Left ventricle myocardium superior (tissue), 1 donor: ENCODE measurements at regions not wholly inside any gene's neighbourhood (a gene's known extent, or its start where the extent isn't known, plus 50 kb on each side); places are given as distances from the start of the nearest gene placed in this dataset.
"Not testable (repeated sequence)": the region's sequence is repeated elsewhere in the genome, so short reads cannot be mapped to it uniquely, and the experiment has no call there.

Source experiments
- ATAC-seq: fragments of 200-7000 bp; cut with Tn5 transposase; one replicate; pipeline ENCODE4 v1.9.1; 2020; ENCODE audit warnings: mild to moderate bottlenecking, moderate library complexity
- DNase-seq: peaks from one replicate; pipeline ENCODE4 v3.0.0-alpha.2; 2020
- intact Hi-C: fragments of 100-400 bp; cut with micrococcal nuclease; formaldehyde crosslinking; loops from one replicate; pipeline ENCODE4 v1.11.0; 2022
- donor health status: DM: no; HTN: yes; CAD: no; lungs with severe emphysema.

DNA sequence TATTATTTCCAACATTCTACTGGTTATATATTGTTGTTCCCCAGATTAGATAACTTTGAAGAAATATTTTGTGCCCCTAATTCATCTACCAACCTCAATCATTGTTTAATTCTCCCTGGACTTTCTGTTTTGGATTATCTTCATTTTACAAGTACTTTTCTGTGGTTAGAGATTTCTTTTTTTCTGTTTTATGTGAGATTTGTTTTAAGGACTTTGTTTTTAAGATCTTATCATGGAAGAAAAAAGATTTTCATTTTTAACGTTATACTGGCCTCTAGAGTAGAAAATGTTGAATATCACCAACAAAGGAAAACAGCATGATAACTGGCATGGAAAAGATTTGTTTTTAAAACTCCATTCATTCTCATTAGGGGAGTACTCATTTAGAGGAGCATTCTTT is 210.9 kb upstream of the KCNMB2 start:
- intact Hi-C loops, result loop anchor here (10.0 kb wide), 2 partner anchors 951 to 1271 kb away; no protein-coding TSS in a partner anchor
- no peak for DNase-seq
- no peak for ATAC-seq

DNA sequence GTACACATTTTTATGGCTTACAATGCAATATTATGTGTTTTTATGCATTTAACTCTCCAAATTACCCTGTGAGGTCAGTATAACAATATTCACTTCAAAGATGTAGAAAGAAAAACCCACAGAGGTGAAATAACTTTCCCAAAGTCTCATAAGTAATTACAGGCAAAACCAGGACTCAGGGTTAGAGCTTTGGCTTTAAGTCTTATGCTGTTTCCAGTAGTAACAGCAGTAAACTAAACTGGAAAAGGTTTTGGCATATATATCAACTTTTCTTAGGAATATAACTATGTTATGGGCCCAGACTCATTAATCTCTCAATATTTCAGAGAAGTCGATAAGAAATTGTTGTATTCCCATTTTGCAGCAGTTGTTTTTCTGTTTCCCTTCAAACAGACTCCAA is 206.3 kb upstream of the KCNMB2 start:
- DNase-seq (no peak), ATAC-seq (no peak)
- intact Hi-C loops, result loop anchor here (10.0 kb wide), 2 partner anchors 955 to 1275 kb away; no protein-coding TSS in a partner anchor

DNA sequence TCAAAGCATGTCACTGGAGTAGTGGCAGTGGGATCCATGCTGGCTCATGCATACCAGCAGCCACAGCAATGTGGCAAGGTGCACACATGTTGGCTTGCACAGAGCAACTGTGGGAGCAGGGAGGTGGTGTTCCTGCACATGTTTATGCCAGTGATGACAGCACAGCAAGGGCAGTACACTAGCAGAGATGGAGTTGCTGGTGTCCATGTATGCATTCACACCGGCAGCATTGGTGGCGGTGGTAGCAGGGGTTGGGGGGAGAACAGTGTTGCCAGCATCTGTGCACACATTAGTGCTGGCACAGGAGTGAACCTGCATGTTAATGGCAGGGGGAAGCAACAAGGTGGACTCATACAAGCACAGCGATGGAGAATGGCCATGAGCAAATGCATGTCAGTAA is 202.0 kb upstream of the KCNMB2 start:
- ATAC-seq (no peak), DNase-seq (no peak)
- intact Hi-C loops, result no loop called here

DNA sequence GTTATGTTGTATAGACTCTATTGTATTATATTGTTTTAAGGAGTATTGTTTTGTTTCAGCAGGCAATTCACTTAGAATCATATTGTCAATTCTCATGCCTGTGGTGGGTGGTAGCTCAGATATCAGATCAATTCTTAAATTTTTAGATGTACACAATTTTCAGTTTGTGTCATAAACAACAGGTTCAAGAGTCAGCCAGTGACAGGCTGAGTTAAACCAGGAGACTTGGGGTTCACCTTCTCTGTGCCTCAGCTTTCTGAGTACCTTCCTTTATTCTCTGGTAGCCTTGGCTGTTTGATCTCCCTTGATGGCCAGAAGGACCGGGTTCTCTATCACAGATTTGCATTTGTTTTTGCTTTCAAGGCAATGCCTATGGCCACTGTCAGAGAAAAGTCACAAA is 199.9 kb upstream of the KCNMB2 start:
- no peak for DNase-seq
- intact Hi-C loops, result no loop called here
- ATAC-seq, result no peak

DNA sequence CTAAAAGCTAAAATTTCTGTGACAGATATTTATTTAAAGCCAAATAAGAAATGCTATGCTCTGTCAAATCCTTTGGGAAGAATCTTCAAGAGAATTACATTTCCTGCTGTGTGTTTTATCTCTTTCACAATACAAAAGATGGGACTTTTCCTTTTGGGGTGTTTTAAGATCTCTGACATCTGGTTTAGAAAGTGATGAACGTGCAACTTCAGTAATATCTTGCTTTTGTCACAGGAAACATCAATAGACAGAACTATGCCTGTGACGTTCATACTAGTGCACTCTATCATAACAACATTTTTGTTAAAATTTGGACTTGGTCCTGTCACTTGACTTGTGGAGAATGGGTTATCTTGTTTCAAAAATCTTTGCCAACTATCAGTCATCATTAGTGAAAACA is 195.7 kb upstream of the KCNMB2 start:
- DNase-seq (no peak), ATAC-seq (no peak)
- intact Hi-C loops, result no loop called here

DNA sequence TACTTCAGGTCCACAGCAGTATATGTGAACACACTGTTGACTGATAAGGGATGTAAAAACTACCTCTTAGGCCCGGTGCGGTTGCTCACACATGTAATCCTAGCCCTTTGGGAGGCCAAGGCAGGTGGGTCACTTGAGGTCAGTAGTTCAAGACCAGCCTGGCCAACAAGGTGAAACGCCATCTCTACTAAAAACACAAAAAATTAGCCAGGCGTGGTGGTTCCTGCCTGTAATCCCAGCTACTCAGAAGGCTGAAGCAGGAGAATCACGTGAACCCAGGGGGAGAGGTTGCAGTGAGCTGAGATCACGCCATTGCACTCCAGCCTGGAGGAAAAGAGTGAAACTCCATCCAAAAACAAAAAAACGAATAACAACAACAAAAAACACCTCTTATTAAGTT is 194.6 kb upstream of the KCNMB2 start:
- ATAC-seq, result no peak
- intact Hi-C loops, result no loop called here
- no peak for DNase-seq

DNA sequence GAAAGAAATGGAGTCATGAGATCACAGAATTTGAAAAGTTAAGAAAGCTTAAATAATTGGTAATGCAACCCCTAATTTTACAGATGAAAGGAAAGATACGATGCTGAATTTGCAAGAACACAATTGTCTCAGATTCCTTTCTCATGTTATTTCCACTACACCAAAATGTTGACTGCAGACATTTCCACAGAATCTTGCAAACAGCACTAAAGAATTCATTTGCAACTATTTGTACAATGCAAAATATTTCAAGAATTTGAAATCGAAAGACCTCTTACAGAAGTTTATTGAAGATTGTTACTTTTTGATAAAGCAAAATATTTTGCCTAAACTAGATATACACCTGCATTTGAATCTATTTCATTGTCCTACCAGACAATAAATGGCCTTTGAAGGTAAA is 194.1 kb upstream of the KCNMB2 start:
- intact Hi-C loops, result no loop called here
- ATAC-seq (no peak), DNase-seq (no peak)

DNA sequence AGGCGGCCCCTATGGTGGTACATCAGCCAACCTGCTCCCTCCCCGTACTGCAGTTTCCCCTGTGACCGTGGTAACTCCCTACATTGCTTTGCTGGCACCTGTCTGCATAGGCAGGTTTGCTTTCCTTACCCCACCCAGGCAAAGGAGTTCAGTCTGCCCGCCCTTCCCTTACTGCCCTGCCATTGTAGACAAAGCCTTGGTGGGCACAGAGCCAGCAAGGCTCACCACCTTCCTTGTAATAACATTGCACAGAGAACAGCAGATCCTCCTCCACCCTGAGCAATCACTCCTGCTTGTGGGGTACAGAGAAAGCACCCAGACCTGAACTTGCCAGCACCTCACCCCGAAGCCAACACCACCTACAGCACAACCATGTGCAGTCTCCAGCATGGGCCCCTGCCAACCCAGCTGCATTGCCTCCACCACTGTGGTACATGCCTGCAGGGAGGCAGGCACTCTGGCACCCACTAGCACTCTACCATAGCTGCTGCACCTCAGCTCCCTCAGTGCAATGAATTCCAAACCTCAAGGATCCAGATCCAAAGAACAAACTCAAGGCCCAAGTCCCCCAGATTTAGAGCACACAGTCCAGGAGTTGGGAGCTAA is 192.7 kb upstream of the KCNMB2 start:
- ATAC-seq (no peak), DNase-seq (no peak)
- intact Hi-C loops, result no loop called here

DNA sequence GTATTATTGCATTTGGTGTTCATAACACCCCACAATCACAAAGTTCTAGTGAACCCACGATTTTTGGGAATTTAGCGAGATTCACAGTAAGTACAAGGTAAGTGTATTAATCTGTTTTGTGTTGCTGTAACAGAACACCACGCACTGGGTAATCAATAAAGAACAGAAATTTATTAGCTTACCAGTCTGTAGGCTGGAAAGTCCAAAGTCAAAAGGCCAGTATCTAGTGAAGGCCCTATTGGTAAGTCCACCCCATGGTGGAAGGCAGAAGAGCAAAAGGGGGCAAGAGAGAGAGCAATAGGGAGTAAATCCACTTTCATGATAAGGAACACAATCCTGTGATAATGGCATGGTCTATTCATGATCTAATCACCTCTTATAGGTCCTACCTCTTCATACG is 190.3 kb upstream of the KCNMB2 start:
- intact Hi-C loops, result no loop called here
- no peak for DNase-seq
- ATAC-seq, result no peak

DNA sequence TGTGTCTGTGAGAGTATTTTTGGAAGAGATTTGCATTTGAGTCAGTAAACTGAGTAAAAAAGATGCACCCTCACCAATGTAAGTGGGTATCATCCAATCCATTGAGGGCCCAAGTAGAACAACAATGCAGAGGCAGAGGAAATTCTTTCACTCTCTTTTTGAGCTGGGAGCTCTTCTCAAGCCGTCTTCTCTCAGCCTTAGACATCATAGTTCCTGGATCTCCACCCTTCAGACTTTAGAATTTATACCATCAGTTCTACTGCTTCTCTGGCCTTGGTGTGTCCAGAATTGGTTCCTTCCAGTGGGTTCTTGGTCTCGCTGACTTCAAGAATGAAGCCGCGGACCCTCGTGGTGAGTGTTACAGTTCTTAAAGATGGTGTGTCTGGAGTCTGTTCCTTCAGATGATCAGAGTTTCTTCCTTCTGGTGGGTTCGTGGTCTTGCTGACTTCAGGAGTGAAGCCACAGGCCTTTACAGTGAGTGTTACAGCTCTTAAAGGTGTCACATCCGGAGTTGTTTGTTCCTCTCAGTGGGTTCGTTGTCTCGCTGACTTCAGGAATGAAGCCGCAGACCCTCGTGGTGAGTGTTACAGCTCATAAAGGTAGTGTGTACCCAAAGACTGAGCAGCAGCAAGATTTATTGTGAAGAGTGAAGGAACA is 187.5 kb upstream of the KCNMB2 start:
- intact Hi-C loops, ATAC-seq, DNase-seq: not testable (repeated sequence)

DNA sequence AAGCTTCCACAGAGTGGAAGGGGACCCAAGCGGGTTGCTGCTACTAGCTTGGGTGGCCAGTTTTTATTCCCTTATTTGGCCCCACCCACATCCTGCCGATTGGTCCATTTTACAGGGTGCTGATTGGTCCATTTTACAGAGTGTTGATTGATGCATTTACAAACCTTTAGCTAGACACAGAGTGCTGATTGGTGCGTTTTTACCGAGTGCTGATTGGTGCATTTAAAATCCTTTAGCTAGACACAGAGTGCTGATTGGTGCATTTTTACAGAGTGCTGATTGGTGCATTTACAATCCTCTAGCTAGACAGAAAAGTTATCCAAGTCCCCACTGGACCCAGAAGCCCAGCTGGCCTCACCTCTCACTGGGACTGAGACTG is 187.0 kb upstream of the KCNMB2 start:
- intact Hi-C loops, ATAC-seq, DNase-seq: not testable (repeated sequence)

DNA sequence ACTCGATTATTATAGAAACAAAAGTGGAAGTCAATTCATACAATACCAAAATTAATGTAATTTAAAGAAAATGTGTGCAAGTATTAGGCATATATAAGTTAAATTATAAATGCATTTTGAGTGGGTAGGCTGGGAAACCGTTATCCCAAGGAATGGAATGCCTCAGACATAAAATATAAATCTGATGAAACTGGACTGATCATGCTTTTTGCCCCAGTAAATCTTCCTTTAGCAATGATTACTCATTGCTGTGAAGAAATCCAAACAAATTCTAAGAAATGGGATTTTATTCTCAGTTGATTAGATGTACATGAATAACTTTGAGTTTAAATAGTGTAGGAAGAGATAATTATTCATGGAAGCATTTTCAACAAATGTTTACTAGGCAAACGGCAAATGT is 185.5 kb upstream of the KCNMB2 start:
- intact Hi-C loops, result no loop called here
- DNase-seq, result no peak
- no peak for ATAC-seq

DNA sequence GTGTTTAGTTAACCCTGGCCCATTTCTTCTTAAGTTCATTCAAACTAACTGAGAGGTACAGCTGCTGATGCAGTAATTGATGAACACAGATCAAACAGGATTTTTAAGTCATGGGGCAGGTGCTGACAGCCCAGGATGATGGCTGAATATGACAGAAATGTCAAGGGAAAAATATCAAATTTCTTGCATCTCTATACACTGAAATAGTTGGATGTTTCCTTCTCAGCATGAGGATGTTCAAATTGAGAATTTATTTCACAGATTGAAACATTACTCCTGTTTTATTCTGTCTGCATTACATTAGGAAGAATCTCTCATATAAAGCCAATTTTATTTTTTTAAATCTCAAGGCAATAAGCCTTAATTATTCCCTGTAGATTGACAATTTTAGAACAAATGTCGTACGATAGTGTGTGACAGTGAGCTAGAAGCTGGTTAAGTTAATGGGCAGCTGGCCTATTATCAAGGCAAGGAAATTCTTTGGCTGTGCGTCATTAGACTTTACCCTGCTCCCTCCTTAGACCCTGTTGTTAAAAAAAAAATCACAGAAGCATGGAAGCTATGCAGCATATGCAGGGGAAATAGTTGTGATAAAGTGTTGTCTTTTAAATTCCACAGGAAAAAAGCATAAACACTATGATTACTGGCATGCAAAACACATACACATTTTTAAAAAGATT is 183.8 kb upstream of the KCNMB2 start:
- DNase-seq (no peak), ATAC-seq (peak; percentile 57)
- intact Hi-C loops, result no loop called here

DNA sequence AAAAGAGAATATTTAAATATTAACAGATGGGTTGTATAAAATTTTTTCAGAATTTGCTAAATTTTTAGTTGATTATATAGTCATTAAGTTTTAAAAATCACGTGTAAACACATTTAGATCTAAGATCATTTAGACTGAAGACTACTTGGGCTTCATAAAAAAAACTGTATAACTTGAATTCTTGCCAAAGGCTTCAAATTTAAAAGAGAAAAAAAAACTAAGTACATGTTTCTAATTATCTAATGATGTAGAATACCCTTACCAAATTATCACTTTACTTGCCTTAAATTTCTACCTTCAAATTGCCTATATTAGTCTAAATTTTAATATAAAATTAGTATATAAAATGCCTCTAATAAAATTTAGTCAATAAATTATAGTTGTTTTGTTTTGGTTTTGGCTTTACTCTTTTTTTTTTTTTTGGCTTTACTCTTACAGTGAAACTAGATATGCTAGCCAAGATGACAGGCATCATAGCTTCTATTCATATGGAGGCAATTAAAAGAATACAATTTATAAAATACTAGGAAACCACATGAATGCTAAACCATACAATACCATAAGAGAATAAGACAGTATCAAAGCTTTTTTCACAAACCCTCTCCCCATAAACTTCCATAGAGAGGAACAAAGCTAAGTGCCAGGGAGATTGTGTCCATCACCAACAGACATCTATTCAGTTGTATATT is 183.1 kb upstream of the KCNMB2 start:
- ATAC-seq, result no peak
- DNase-seq, result no peak
- intact Hi-C loops, result no loop called here

DNA sequence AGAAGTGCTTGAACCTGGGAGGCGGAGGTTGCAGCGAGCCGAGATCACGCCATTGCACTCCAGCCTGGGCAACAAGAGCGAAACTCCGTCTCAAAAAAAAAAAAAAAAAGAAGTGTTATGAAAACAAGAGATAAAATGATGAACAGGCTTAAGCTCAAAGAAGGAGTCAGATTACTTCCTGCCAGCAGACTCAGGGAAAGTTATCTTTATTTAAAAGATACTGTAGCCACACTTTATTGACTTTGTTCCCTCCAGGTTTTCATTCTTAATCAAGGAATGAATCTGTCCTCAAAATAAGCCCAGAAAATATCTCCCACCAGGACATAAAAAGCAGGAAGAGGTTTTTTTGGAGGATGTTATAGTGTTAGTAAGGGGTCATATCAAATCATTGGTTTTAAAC is 176.5 kb upstream of the KCNMB2 start:
- DNase-seq (no peak), ATAC-seq (no peak)
- intact Hi-C loops, result no loop called here

DNA sequence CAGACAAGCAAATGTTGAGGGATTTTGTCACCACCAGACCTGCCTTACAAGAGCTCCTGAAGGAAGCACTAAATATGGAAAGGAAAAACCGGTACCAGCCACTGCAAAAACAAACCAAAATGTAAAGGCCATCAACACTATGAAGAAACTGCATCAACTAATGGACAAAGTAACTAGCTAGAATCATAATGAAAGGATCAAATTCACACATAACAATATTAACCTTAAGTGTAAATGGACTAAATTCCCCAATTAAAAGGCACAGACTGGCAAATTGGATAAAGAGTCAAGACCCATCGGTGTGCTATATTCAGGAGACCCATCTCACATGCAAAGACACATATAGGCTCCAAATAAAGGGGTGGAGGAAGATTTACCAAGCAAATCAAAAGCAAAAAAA is 173.2 kb upstream of the KCNMB2 start:
- intact Hi-C loops, DNase-seq, ATAC-seq: not testable (repeated sequence)

DNA sequence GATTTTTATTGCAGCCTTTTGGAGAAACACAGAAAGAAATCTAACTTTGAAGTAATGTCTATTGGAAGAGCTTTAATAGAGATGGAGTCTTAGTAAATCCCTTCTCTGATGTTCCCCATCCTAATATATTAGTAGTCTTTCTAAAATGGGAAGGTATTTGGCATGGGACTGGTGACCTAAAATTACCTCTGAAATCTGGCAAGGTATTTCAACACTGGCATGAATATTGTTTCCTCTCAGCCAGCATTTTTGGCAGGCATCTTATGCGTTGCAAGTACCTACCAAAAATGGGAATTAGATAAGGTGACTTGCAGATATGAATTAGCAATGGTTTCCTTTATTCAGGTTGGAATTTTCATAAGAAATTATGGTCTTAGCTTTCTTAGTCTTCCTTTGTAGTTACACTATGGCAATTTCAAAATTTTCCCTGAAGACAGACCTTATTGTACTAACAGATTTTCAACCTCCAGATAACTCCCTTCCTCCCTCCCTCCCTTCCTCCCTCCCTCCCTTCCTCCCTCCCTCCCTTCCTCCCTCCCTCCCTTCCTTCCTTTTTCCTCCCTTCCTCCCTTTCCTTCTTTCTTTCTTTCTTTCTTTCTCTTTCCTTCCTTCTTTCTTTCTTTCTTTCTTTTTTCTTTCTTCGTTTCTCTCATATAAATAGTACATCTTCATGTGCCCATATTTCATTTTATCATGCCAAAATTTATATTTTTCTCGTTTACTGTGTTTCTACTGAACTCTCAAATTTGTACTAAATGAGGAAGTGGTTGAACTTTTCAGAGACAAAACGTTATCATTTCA is 168.2 kb upstream of the KCNMB2 start:
- no peak for DNase-seq
- peak; percentile 97 for ATAC-seq
- intact Hi-C loops, result no loop called here

DNA sequence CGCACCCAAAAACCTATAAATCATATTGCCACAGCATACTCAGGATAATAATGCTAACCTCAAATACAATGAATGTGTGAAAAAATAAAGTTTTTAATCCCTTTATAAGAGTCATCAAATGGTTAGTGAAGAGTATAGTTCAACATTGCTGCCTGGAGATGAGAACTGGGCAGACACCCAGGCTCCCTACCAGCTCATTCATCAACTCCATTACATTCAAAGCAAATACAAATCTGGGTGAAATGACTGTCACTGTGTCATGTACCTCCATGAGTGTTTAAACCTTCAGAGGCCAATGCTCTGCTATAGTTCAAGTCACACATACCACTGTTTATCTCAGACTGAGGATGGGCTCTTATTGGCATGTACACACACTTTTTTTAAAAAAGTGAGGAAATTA is 167.2 kb upstream of the KCNMB2 start:
- ATAC-seq, result no peak
- DNase-seq, result no peak
- intact Hi-C loops, result no loop called here

DNA sequence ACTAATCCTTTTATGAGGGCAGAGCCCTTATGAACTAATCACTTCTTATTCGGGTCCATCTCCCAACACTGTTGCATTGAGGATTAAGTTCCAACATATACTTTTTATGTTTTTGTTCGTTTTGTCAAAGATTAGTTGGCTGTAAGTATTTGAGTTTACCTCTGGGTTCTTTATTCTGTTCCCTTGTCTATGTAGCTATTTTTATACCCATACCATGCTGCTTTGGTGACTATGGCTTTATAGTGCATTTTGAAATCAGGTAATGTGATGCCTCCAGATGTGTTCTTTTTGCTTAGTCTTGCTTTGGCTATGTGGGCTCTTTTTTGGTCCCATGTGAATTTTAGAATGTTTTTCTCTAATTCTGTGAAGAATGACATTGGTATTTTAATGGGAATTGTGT is 166.4 kb upstream of the KCNMB2 start:
- DNase-seq (no peak), ATAC-seq (no peak)
- intact Hi-C loops, result no loop called here
